NOMO-1 treated with dmso at 0.1 percent for 144 hours (cell line): ENCODE measurements at regions not wholly inside any gene's neighbourhood (a gene's known extent, or its start where the extent isn't known, plus 50 kb on each side); places are given as distances from the start of the nearest gene placed in this dataset.
"Not testable (repeated sequence)": the region's sequence is repeated elsewhere in the genome, so short reads cannot be mapped to it uniquely, and the experiment has no call there.

ENCODE experiments used
- DNase-seq: peaks from one replicate; lab custom pipeline; 2025; ENCODE audit not compliant: unreplicated experiment; lab: John Stamatoyannopoulos, UW

DNA sequence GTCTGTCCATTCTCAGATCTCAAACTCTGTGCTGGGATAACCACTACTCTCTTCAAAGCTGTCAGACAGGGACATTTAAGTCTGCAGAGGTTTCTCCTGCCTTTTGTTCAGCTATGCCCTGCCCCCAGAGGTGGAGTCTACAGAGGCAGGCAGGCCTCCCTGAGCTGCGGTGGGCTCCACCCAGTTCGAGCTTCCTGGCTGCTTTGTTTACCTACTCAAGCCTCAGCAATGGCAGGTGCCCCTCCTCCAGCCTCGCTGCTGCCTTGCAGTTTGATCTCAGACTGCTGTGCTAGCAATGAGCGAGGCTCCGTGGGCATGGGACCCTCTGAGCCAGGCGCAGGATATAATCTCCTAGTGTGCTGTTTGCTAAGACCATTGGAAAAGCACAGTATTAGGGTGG, 53.1 kb upstream of the HUNK start:
- not testable (repeated sequence) for DNase-seq

DNA sequence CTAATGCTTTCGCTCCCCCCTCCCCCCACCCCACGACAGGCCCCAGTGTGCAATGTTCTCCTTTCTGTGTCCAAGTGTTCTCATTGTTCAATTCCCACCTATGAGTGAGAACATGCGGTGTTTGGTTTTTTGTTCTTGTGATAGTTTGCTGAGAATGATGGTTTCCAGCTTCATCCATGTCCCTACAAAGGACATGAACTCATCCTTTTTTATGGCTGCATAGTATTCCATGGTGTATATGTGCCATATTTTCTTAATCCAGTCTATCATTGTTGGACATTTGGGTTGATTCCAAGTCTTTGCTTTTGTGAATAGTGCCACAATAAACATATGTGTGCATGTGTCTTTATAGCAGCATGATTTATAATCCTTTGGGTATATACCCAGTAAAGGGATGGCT, 58.5 kb upstream of the HUNK start:
- not testable (repeated sequence) for DNase-seq

GRCh38 chr21:31813862-31814261, 59.0 kb upstream of the HUNK start:
- DNase-seq = no peak

- DNase-seq = no peak
Observed at GRCh38 chr21:31804008-31804394, 68.8 kb upstream of the HUNK start.

DNA sequence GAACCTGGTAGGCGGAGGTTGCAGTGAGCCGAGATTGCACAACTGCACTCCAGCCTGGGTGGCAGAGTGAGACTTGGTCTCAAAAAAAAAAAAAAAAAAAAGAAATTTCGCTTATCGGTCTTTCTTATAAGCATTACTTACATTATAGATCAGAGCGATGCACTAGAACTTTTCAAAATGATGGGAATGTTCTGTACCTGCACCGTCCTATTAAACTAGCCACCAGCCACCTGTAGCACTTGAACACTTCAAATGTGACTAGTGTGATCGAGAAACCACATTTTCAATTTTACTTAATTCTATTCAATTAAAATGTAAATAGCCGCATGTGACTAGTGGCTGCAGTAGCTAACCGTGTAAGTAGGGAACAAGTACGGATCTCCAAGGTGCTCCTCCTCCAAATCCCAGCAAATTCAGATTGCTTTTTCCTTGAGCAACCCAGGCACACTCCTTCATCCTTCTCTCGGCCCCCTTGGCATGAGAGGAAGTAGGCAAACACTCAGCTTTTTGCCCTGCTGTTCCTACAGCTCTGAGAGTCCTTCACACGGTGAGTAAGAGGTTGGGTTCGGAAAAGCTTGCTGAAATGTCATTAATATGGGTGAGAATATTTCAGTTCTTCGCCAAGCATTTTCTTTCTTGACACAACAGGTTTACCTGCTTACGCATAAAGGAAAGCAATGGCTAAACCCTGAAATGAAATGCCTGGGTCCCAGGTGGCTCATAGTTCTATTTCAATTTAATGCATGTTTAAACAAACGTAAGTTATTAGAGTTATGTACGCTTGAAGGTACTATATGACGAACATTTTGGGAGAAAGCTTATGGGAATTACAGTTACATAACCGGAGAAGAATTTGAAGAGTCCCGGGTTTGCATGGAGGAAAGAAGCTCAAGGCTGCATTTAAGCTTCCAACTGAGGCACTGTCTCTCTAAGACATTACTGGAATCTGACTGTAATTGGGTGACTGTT, 69.5 kb upstream of the HUNK start:
- no peak for DNase-seq

DNA sequence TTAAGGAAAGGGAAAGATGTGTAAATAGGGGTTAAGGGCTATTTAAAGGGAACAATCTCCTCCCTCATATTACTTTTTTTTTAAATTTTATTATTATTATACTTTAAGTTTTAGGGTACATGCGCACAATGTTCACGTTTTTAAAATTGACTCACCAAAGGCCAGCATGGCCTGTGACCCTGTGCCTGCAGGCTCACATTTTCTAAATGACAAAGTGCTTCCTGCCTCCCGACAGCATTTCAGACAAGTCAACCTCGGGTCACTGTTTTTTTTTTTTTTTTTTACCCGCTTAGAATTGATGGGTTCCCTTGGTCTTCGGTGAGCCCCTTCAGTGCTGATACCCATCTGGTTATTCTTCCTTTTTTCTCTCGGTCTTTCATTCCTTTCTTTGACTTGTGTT, 70.4 kb upstream of the SCAF4 start:
- no peak for DNase-seq

DNA sequence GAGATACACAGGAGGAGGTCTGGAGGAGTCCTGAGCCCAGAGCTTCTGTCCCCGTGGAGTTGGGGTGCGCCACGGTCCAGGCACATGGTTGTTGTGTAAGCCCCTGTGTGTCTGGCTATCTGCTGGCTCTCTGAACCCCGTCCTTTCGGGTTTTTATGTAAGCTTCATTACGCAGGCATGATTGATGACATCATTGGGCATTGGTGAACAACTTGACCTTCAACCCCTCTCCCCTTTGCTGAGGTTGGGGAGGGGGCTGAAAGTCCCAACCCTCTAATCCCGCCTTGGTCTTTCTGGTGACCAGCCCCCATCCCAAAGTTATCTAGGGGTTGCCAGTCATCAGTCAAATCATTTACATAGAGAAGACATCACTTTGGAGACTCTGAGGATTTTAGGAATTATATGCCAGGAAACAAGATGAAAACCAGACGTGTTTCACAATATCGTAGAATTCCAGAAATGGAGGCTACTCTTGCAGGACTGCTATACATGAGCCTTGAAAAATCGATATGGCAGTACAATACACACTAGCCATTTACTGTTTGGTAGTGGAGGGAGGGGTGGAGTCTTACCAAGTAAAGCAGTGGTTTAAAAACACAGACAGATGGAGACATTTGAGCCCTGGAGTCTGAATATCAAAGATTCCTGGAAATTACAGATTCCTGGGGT, 69.8 kb upstream of the SCAF4 start:
- DNase-seq = no peak

- no peak for DNase-seq
Observed at GRCh38 chr21:31798842-31799704, 67.2 kb upstream of the SCAF4 start.

GRCh38 chr21:31795992-31796391, 64.1 kb upstream of the SCAF4 start:
- no peak for DNase-seq

GRCh38 chr21:31790420-31790819, 58.5 kb upstream of the SCAF4 start:
- not testable (repeated sequence) for DNase-seq

DNA sequence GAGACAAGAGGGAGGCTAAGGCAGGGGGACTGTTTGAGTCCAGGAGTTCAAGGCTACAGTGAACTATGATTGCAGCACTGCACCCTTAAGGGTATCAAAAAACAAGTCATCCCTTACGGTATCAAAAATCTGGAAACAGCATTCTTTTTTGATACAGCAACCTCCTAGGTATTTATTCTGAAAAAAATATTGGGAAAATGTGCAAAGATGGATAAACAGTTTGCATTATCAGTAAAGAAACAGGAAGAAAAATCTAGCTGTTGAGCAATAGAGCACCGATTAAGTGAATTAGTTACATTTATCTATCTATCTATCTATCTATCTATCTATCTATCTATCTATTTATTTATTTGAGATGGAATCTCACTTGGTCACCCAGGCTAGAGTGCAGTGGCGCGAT, 56.7 kb upstream of the SCAF4 start:
- no peak for DNase-seq

DNA sequence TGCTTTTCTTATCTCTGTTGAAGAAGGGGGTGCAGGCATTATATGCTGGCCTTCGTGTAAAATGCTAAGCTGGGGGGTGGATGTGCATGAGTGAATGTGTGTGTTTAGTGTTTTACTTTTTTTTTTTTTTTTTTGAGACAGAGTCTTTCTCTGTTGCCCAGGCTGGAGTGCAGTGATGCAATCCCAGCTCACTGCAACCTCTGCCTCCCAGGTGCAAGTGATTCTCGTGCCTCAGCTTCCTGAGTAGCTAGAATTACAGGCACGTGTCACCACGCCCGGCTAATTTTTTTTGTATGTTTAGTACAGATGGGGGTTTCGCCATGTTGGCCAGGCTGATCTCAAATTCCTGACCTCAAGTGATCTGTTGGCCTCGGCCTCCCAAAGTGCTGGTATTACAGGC, 55.8 kb upstream of the SCAF4 start:
- not testable (repeated sequence) for DNase-seq

GRCh38 chr21:31786164-31786920, 54.4 kb upstream of the SCAF4 start:
- no peak for DNase-seq

- DNase-seq = peak; percentile 29
Observed at GRCh38 chr21:31785237-31786163, 53.6 kb upstream of the SCAF4 start.

- no peak for DNase-seq
Observed at GRCh38 chr21:31781737-31782136, 49.8 kb upstream of the SCAF4 start.
